ENCODE measurements at regions not wholly inside any gene's neighbourhood (a gene's known extent, or its start where the extent isn't known, plus 50 kb on each side); places are given as distances from the start of the nearest gene placed in this dataset.

DNA sequence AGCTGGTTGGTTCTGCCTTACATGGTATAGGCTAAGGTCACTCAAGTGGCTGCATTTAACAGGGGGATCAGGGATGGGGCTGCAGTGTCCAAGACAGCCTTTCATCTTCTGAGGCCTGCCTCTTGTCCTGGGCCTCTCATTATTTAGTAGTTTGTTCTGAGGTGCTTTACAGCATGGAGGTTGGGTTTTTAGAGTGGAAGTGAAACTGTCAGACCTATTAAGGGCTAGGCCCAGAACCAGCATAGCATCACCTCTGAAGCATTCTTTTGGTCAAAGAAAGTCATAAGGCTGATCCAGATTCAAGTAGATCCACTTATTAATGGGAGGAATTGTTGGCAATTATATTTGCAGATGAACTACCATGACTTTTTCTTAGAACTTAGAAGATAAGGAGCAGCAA lies 146.0 kb upstream of the NMUR2 start:
- TF ChIP-seq, protein P1, sequence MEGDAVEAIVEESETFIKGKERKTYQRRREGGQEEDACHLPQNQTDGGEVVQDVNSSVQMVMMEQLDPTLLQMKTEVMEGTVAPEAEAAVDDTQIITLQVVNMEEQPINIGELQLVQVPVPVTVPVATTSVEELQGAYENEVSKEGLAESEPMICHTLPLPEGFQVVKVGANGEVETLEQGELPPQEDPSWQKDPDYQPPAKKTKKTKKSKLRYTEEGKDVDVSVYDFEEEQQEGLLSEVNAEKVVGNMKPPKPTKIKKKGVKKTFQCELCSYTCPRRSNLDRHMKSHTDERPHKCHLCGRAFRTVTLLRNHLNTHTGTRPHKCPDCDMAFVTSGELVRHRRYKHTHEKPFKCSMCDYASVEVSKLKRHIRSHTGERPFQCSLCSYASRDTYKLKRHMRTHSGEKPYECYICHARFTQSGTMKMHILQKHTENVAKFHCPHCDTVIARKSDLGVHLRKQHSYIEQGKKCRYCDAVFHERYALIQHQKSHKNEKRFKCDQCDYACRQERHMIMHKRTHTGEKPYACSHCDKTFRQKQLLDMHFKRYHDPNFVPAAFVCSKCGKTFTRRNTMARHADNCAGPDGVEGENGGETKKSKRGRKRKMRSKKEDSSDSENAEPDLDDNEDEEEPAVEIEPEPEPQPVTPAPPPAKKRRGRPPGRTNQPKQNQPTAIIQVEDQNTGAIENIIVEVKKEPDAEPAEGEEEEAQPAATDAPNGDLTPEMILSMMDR (IDR thresholded peaks at IDR 0.05; ENCODE audit: low read depth, low read length), result no peak
- DNase-seq (ENCODE audit: extremely low read depth, low read depth), result no peak

DNA sequence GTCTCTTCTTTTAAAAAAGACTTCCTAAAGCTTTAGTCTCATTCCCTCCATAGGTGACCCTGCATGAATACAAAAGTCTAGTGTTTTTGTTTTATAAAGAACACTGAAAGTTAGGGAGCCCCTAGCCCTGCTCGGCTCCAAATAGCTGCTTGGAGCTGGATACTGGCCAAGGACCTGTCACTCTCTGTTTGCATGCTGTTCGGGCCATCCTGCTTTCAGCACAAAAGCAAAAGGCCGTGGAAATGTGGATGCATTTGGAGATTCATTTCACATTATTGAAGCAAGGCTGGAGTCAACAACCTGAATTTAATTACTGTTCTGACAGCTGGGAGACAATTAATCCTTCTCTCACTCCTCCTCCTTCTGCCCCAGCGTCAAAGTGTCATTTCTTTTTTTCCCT lies 151.7 kb upstream of the NMUR2 start:
- no peak for DNase-seq (ENCODE audit: extremely low read depth, low read depth)
- TF ChIP-seq, protein P1 (IDR thresholded peaks at IDR 0.05; ENCODE audit: low read depth, low read length), result no peak

DNA sequence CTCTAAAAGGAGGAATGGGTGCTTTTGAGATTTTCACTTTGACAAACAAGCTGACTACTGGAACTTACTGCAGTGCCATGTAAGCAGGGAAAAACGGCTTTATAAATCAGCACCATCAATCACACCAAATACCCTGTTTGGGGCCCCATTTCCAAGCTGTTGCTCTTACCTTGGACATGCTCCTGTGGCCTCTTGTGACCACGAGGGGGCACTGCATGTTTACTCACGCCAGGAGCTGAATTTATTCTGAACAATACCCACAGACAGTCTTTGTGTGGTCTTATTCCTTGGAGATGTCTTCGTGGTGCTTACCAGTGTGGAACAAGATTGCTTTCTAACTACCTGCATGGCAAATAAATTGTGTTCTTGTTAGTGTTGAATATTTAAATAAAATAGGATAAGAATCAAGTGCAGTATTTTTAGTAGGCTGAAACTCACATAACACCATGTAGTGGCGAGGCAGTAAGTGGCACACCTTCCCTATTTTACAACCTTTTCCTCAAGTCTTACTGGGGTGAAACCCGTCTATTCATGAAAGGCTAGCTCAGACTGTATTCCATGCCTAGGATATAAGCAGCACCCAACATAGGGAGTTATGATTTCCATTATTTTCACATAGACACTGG lies 155.5 kb upstream of the NMUR2 start:
- TF ChIP-seq, protein P1 (IDR thresholded peaks at IDR 0.05; ENCODE audit: low read depth, low read length), result peak; percentile 53
- no peak for DNase-seq (ENCODE audit: extremely low read depth, low read depth)

DNA sequence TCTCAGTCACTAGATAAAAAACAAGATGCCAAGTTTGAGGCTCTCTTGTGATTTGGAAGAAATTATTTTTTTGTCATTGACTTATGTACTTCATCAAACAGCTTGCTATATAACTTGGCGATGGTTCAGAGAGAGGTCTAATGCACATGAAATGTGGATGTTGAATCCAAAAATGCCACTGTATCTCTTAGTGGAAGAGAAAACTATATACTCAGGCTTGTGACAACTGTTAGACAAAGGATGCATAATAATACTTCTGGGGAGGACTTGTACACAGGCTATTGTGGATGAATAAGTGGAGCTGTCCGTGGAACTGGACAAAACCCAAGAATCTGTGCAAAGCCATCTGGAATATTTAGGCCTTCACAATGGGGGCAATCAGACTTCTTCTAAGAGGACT lies 162.9 kb upstream of the NMUR2 start:
- DNase-seq (ENCODE audit: extremely low read depth, low read depth), result no peak
- TF ChIP-seq, protein P1 (IDR thresholded peaks at IDR 0.05; ENCODE audit: low read depth, low read length), result no peak

DNA sequence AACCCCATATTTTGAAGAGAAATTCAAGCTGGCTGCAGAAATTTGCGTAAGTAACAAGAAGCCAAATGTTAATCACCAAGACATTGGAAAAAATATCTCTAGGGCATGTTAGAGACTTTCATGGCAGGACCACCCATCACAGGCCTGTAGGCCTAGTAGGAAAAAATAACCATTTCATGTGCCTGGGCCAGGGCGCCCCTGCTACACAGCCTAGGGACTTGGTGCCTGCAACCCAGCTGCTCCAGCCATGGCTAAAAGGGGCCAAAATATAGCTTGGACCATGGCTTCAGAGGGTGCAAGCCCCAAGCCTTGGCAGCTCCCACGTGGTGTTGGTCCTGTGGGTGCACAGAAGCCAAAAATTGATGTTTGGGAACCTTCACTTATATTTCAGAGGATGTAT lies 167.7 kb upstream of the NMUR2 start:
- TF ChIP-seq, protein P1 (IDR thresholded peaks at IDR 0.05; ENCODE audit: low read depth, low read length), result no peak
- no peak for DNase-seq (ENCODE audit: extremely low read depth, low read depth)

DNA sequence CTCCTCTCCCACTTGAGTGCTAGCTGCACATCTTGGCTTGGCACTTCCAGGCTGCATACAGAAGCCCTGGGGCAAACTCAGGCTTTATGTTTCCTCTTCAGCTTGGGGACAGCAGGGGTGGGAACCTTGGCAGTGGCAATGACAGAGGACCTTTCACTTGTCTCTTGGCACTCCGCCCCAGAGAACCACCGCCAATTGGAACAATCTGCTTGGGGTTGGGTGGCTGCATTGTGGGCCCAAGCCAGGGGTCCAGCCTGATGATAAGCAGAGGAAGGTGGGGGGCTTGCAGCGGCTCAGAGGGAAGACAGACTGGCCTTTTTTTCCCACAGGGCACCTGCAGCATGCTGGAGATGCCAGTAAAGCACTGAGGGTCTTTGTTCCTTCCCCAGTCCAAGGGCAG lies 179.0 kb upstream of the NMUR2 start:
- no peak for DNase-seq (ENCODE audit: extremely low read depth, low read depth)
- TF ChIP-seq, protein P1 (IDR thresholded peaks at IDR 0.05; ENCODE audit: low read depth, low read length), result no peak

DNA sequence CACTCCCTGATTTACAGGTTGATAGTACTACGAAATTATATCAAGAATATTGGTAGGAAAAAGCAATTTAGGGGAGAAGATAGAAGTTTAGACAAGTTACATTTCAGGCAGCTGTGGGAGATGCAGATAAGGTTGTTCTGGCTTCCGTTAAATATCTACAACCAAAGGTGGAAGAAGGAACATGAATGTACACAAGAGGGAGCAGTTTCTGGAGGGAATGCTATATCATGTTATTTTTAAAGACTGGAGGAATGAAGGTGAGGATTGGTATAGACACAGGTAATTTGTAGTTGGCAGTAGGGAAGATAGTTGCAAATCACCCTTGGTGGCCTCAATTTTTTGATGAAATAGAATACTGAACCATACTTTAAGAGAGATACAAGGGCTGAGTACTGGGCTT lies 187.3 kb upstream of the NMUR2 start:
- TF ChIP-seq, protein P1 (IDR thresholded peaks at IDR 0.05; ENCODE audit: low read depth, low read length), result no peak
- DNase-seq (ENCODE audit: extremely low read depth, low read depth), result no peak

Data from AG09319 (cell line).